Psoas muscle (tissue), 7 donors: ENCODE measurements at regions not wholly inside any gene's neighbourhood (a gene's known extent, or its start where the extent isn't known, plus 50 kb on each side); places are given as distances from the start of the nearest gene placed in this dataset.
"Not testable (repeated sequence)": the region's sequence is repeated elsewhere in the genome, so short reads cannot be mapped to it uniquely, and the experiment has no call there.

Experiments
- ATAC-seq, 4 donors: fragments of 200-7000 bp; cut with Tn5 transposase; one replicate each; pipeline ENCODE4 v1.9.1; 2020; ENCODE audit warnings: moderate library complexity in 3 of 4, mild to moderate bottlenecking in 2 of 4
- DNase-seq, 2 donors: peaks; one replicate each; pipeline ENCODE4 v3.0.0-alpha.2; 2020
- H3K27ac ChIP-seq: fragments of 200-600 bp; one replicate; pipeline ENCODE4 v1.8.0; 2022
- H3K27me3 ChIP-seq, 3 donors: fragments of 200-600 bp in 1 of 3; one replicate each; pipeline versions ENCODE4 v1.6.1 to v1.8.0; 2013 to 2022; ENCODE audit warnings: low read length in 2 of 3, mild to moderate bottlenecking in 2 of 3, moderate library complexity in 1 of 3; ENCODE audit not compliant: insufficient read depth in 3 of 3
- H3K36me3 ChIP-seq, 2 donors: fragments of 200-600 bp in 1 of 2; one replicate each; pipeline versions ENCODE4 v1.6.1 to v1.8.0; 2013 to 2022; ENCODE audit warnings: low read depth in 1 of 2, mild to moderate bottlenecking in 1 of 2, moderate library complexity in 1 of 2; ENCODE audit not compliant: insufficient read depth in 1 of 2
- H3K4me1 ChIP-seq: fragments of 200-600 bp; one replicate; pipeline ENCODE4 v1.8.0; 2022
- H3K4me3 ChIP-seq: fragments of 200-600 bp; one replicate; pipeline ENCODE4 v1.8.0; 2022; ENCODE audit warnings: mild to moderate bottlenecking
- H3K9me3 ChIP-seq: fragments of 200-600 bp; one replicate; pipeline ENCODE4 v1.8.0; 2022
- WGBS, 3 donors: extraction: QIAGEN DNeasy Blood & Tissue Kit; methylation state at CpG; one replicate each; pipeline versions ENCODE4 v1.1.6 to v1.1.7; 2013; 5-methylcytosine and 5-hydroxymethylcytosine counted together
- intact Hi-C, 2 donors: fragments of 100-400 bp; cut with DNase I; formaldehyde crosslinking; loops; one replicate each; pipeline versions ENCODE4 v1.11.0 to v1.14.2; 2022
- TF ChIP-seq, protein P1 (sequence below): fragments of 200-600 bp; IDR thresholded peaks from one replicate; pipeline ENCODE4 v1.8.0; 2022; ENCODE audit warnings: antibody characterized with exemption
- donor health status: healthy with polysubstance abuse.
- donor health status: DM: no; HTN: no; CAD: no; lungs with moderate emphysema.
- donor health status: Bipolar disorder and iron deficiency.
- donor health status: healthy.
- donor health status: DM: yes; HTN: yes; CAD: no.
- donor health status: DM: no; HTN: no; CAD: no.
- donor health status: DM: yes; HTN: yes; CAD: no.

DNA sequence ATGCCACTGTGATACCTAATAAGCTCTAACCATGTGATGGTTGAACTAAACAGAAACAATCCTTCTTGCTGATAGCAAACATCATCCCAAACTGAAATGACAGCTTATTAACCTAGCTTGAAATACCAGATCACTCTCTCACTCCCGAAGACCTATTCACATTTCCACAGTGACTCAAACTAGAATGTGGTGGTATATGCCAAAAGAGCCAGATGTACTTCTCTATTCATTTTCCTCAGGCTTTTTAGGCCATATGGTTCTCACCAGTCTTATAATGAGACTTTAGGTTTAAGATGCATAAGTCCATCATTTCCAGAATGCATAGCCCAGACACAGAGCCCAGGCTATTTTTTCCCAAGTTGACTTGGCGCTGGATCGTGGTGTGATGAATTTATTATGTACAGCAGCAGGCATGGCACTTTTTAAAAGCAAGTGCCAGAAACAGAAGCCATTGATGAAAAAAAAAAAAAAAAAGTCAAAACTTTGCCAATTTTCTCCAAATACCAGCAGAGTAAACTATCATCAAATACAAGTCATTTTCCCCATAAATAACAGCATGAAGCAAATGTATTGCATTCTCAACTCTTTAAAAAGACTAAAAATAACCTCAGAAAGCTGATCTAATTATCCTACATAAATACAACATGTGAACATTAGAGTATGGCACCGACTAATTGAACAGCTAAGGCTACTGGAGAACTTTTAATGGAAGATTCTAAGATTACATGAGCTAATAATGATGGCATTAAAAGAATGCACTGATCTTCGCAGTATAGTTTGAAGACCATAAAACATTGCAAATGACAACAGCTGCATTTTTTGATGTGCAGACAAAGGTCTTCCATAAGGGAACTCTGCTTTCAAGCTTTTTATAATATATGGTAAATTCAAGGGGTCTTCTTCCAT is 365.4 kb downstream of the LRRIQ3 start:
- WGBS, 3 donors = 18 to 33% (median 25%) methylated on average over 5 of the region's 5 CpGs
- Histone ChIP-seq H3K4me1 (no peaks in the 10 kb centered on the region), H3K36me3 (no peaks in the 10 kb centered on the region), H3K27ac (no peak overlapping the region), H3K4me3 (no peak overlapping the region), H3K27me3 (no peaks in the 10 kb centered on the region), H3K9me3 (no peaks in the 10 kb centered on the region)
- ATAC-seq = no peak
- intact Hi-C loops = no loop called here
- DNase-seq = no peak
- TF ChIP-seq, protein P1, sequence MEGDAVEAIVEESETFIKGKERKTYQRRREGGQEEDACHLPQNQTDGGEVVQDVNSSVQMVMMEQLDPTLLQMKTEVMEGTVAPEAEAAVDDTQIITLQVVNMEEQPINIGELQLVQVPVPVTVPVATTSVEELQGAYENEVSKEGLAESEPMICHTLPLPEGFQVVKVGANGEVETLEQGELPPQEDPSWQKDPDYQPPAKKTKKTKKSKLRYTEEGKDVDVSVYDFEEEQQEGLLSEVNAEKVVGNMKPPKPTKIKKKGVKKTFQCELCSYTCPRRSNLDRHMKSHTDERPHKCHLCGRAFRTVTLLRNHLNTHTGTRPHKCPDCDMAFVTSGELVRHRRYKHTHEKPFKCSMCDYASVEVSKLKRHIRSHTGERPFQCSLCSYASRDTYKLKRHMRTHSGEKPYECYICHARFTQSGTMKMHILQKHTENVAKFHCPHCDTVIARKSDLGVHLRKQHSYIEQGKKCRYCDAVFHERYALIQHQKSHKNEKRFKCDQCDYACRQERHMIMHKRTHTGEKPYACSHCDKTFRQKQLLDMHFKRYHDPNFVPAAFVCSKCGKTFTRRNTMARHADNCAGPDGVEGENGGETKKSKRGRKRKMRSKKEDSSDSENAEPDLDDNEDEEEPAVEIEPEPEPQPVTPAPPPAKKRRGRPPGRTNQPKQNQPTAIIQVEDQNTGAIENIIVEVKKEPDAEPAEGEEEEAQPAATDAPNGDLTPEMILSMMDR = no peak

DNA sequence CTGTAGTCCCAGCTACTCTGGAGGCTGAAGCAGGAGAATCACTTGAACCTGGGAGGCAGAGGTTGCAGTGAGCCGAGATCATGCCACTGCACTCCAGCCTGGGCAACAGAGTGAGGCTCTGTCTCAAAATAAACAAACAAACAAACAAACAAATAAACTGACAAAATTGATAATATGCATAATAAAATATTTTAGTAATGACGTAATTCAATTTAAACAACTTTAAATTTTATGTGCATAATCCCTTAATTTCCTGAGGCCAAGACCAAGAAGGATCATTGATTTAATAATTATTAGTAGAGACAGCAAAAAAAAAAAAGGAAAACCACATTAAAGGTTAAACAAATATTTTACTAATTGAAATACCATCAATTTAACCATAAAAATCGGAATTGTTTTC is 370.7 kb downstream of the LRRIQ3 start:
- H3K27me3 ChIP-seq, H3K4me1 ChIP-seq, ATAC-seq, H3K4me3 ChIP-seq, H3K9me3 ChIP-seq, H3K36me3 ChIP-seq, intact Hi-C loops, H3K27ac ChIP-seq, DNase-seq: not testable (repeated sequence)
- 77 to 91% (median 89%) methylated on average over 3 of the region's 3 CpGs for WGBS, 3 donors

- Histone ChIP-seq H3K27ac (no peak overlapping the region), H3K36me3 (no peaks in the 10 kb centered on the region), H3K9me3 (no peaks in the 10 kb centered on the region), H3K27me3 (no peaks in the 10 kb centered on the region), H3K4me3 (no peak overlapping the region), H3K4me1 (no peaks in the 10 kb centered on the region)
- WGBS, 3 donors = 82 to 90% (median 85%) methylated on average over 4 of the region's 4 CpGs
- DNase-seq (no peak), ATAC-seq (no peak)
- TF ChIP-seq, protein P1 = no peak
- intact Hi-C loops = no loop called here
These were observed 373.9 kb downstream of the LRRIQ3 start for GRCh38 chr1:73824065-73824464.

- H3K27ac ChIP-seq = no peak overlapping the region
- ATAC-seq (no peak), DNase-seq (no peak)
- intact Hi-C loops = no loop called here
- no peak overlapping the region for H3K4me3 ChIP-seq
- no peaks in the 10 kb centered on the region for H3K9me3 ChIP-seq
- no peaks in the 10 kb centered on the region for H3K4me1 ChIP-seq
- H3K27me3 ChIP-seq = no peaks in the 10 kb centered on the region
- no peaks in the 10 kb centered on the region for H3K36me3 ChIP-seq
- TF ChIP-seq, protein P1 = no peak
These were observed 376.5 kb downstream of the LRRIQ3 start for GRCh38 chr1:73821520-73821919.

GRCh38 chr1:73820843-73821242 is 377.1 kb downstream of the LRRIQ3 start:
- intact Hi-C loops = no loop called here
- H3K4me1 ChIP-seq = no peaks in the 10 kb centered on the region
- H3K36me3 ChIP-seq = no peaks in the 10 kb centered on the region
- H3K9me3 ChIP-seq = no peaks in the 10 kb centered on the region
- 88 to 95% (median 91%) methylated on average over 1 of the region's 1 CpG for WGBS, 3 donors
- no peaks in the 10 kb centered on the region for H3K27me3 ChIP-seq
- TF ChIP-seq, protein P1 = no peak
- ATAC-seq = no peak
- no peak for DNase-seq
- H3K27ac ChIP-seq = no peak overlapping the region
- H3K4me3 ChIP-seq = no peak overlapping the region
